GM19324 (cell line): ENCODE measurements at regions not wholly inside any gene's neighbourhood (a gene's known extent, or its start where the extent isn't known, plus 50 kb on each side); places are given as distances from the start of the nearest gene placed in this dataset.
"Not testable (repeated sequence)": the region's sequence is repeated elsewhere in the genome, so short reads cannot be mapped to it uniquely, and the experiment has no call there.

Experiments used
- ATAC-seq: cut with Tn5 transposase; IDR thresholded peaks from one replicate; pipeline ENCODE4 v1.9.1; 2021; ENCODE audit warnings: mild to moderate bottlenecking, moderate library complexity; ENCODE audit not compliant: unreplicated experiment, low FRiP score

DNA sequence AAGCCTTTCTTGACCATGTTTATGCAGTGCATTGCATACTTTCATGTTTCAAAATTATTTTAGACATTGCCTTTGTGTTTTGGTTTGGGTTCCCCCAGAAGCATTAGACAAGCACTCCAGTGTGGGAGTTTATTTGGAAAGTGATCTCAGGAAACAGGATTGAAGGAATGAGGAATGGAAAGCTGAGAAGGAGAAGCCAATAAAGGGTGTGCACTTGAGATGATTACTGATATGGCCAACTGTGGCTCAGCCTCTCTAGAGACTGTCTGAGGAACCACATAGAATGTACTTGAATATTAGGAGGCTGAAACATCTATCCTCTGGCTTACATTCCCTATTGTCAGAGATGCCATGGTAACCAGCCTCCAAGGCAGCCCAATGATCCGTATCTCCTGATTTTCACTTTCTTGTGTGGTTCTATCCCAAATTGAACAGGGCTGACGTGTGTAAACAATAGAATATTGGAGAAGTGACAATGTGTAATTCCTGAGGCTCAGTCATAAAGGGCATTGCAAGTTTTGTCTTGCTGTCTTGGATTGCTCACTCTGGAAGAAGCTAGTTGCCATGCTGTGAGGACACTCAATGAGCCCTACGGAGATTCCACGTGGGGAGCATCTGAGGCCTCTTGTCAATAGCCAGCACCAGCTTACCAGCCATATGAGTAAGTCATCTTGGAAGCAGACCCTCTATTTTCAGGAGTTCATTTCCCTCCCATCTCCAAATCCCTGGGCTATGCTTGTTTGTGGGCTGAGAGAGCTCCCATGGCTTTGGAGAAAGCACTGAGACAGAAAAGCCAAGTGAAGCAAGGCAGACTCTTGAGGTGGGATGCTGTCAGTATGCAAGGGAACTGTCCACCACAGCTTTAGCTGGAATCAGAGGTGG lies 84.7 kb downstream of the SCN11A start:
- no peak for ATAC-seq

DNA sequence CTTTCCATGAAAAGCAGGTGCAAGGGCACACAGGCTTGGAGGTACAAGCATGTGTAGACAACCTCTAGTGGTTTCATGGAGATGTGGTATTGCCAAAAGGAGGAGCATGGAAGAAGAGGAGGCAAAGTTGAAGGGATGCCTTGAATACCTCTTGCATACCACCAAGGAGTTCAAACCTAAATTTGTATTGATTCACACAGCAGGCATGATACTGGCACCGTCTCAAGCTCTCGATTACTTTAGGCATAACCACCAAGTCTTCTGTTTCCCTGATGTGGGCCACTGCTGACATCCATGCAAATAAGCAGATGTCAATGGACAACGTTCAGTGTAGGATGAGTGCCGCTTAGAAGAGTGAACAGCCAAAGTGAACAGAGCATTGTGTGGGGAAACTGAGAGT lies 87.1 kb downstream of the SCN11A start:
- ATAC-seq: no peak

DNA sequence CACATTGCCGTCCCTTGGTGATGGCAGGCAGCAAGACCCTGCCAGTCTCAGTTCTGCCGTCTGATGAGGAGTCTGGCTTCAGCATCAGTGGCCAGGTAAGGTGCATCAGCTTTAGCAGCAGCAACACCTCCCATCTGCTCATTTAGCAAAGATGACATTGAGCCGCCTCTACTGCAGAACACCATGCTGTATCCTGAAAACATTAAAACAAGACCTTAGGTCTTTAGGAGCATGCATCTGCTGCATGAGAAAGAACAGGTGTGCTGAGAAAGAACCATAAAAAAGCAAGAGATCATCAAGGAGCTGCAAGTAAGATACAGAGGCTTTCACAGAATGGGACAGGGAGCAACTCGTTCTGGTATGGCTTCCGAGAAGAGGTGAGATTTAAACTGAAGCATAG lies 87.5 kb downstream of the SCN11A start:
- ATAC-seq: no peak

DNA sequence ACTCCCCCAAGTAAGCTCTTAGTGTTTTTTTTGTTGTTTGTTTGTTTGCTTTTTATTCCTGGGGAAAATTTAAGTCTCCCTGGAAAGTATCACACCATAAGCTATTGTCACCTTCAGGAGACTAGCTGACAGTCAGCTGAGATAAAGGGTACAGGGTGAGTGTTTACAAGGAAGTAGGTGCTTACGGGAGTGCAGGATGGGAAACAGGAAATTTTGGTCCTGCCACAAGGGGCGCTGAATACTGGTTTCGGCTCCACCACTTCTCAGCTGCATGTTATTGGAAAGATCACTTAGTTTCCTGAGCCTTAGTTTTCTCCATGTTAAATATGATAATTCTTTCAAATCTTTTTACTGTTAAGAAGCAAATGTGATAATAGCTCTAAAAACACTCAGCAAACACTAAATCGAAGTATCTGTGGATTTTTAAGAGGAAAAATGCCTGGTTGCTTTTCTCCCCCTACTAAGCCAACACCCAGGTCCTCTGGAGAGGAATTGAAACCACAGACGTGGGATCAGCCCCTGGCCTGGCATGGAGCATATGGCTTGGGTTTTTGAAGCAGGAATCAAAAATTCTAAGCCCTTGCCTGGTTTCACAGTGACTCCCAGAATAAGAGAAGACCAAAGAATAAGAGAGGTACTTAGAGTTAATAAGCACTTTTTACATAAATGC lies 90.7 kb downstream of the SCN11A start:
- ATAC-seq: no peak

DNA sequence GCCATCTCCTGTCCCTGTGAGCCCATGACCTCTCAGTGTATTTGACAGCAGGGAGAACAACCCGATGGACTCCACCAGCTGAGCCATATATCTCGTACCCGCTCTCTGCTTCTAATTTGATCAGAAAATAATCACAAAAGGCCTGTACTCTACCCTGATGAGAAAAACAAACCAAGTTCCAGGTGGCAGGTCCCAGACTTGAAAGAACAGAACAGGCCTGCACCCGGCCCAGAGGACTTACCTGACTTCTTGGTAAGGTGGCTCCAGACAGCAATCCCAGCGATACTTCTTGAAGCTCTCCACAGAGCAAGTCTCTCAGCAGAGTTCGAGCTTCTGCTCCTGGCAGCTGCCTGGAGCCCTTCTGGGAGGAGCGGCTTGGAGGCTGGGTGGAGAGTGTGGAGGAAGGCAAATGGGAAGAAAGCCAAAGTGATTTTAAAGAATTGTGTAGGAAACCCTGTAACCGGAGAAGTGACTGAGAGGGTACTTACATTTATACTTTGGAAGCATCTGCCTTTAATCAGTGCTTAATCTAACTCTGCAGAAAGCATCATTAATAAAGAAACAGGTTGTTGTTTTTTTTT lies 91.6 kb downstream of the SCN11A start:
- no peak for ATAC-seq

DNA sequence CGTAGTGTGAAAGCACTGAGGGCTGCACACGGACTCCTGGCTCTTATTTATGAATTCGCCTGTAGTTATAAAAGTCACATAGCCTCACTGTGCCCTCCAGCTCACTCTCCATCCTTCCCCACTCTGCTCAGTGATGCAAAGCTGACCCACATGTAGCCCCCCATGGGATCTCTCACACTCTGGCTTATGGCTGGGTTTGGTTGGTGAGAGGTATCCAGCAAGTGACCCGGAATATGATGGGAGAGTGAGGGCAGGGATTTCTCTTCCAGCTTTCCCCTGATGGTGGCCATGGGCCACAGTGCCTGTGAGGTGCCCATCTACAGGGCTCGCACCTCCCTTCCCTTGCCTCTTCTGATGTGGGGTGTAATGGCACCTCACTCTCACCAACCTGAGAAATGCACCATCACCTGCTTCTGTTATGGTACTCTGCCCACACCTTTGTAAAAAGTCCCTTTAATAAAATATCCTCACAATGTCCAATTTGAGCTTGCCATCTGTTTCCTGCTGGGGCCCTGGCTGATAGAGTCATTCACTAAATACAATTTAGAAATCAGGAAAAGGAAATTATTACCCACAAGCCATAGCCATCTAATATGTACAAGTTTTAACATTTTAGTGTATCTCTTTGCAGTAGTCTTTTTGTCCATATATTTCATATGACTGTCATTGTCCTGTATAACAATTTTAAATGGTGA lies 93.6 kb downstream of the SCN11A start:
- ATAC-seq: no peak

DNA sequence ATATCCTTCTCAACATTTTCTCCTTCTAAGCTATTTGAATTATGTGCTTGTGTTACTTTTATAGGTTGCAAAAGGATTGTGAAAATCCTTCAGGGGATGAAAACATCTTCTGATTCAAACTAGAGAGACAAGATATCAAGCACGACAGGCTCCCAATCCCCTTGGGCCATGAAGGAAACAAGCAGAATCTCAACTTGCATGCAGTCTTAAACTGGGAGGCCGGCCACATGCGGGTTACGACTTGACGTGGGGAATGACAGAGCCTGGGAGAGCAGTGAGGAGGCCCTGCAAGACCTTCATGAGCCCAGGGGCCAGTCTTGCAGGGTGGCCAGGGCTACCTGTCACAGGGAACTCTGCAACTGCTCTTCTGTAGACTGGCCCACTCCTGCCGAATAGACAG lies 94.4 kb downstream of the SCN11A start:
- no peak for ATAC-seq

DNA sequence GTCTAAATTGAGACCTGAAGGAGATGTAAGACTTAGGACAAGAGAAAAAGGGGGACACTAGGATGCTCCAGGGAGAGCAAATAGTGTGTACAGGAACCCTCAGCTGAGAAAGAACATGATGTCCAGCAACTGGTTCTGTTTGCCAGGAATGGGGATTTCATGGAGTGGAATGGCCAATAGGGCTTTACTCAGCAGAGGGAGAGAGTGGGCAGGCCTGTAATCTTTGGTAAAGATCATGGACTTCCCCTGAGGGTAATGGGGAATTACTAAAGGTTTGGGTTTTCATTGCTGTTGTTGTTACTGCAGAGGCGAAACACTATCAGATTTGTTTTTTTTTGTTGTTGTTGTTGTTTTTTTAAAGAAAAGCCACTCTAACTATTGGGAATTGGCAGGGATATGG lies 99.0 kb downstream of the SCN11A start:
- no peak for ATAC-seq

DNA sequence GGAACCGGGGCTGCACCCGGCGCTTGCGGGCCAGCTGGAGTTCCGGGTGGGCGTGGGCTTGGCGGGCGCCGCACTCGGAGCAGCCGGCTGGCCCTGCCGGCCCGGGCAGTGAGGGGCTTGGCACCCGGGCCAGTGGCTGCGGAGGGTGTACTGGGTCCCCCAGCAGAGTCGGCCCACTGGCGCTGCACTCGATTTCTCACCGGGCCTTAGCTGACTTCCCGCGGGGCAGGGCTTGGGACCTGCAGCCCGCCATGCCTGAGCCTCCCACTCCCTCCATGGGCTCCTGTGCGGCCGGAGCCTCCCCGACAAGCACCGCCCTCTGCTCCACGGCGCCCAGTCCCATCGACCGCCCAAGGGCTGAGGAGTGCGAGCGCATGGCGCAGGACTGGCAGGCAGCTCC lies 100.6 kb downstream of the SCN11A start:
- not testable (repeated sequence) for ATAC-seq

DNA sequence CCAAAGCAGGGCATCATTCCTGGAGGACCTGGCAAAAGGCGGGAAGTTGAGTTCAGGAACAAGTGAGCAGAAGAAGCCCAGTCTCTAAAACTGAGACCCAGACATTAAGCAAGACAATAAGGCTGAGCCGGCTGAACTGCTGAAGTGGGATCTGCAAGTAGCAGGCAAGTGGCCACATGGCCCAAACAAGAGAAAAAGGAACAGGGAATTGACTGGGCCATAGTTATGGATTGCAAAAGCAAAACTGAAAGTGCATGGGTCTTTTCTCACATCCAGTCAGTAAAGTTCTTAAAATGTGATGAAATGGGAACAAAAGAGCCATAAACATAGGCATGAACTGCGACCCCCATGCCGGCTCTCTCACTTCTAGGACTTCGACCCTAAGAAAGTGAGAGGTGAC lies 101.2 kb downstream of the SCN11A start:
- no peak for ATAC-seq

DNA sequence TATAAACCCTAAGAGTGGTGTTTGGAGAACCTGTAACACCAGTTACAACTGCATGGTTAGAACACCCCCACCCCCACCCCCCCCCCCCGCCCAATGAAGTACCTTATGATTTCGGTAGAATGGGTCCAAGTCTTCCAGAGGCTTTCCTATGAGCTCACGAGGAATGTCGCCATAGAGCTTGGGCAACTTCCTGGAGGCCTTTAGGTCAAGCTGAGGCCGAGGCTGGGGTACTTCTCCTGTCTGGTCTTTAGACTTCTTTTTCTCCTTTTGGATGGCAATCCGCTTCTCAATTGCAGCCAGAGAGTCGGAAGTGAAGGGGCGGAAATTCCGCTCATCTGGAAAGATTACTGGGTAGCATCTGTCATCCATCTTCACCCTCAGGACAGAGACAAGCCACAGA lies 101.8 kb downstream of the SCN11A start:
- ATAC-seq: no peak

DNA sequence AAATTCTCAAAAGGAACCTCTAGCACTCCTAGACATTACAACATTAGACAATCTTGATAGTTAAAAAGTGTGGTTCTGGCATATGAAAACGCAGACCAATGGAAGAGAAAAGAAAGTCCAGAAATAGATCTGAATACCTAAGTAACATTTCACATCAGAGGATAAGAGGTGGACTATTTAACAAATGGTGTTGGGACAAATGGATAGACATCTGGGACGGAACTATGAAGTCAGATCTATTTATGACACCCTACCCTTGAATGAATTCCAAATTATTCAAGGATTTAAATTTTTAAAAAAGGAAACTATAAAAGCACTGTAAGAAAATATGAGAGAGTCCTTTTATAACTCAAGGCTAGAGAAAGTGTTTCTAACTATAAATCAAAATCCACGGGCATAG lies 111.3 kb downstream of the SCN11A start:
- ATAC-seq: no peak

DNA sequence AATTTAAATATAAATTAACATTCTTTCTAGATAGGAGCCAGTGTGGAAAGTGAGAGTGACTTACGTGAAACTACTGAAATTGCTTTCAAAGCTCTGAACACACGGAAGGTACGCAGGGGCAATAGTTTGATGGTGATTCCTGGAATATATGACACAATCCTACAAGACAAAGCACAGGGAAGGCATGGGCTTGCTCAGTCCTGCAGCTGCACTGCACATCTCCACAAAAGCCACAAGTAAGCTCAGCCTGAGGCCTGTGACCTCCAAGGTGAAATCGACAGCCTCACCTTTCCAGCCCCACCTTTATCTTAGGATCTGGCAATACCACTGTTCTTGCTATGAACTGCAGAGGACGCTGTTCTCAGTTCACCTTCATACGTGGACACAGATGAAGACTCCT lies 109.3 kb upstream of the SCN10A start:
- no peak for ATAC-seq

DNA sequence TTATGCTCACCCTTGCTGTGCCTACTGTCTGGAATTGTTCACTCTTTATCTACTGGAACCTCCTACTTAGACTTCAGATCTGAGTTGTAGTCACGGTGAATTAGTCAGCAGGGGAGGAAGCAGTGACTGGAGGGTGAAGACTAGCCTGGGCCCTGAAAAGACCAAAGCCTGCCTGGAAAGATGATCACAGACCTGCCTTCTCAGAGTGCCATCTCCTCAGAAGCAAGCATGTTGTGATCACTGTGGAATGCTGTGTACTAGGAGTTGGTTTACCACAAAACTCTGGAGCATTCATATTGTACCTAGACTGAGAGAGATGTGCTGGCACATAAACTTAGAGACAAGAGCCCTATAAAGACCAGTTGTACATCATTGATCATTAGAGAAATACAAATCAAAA lies 100.7 kb upstream of the SCN10A start:
- ATAC-seq: no peak

DNA sequence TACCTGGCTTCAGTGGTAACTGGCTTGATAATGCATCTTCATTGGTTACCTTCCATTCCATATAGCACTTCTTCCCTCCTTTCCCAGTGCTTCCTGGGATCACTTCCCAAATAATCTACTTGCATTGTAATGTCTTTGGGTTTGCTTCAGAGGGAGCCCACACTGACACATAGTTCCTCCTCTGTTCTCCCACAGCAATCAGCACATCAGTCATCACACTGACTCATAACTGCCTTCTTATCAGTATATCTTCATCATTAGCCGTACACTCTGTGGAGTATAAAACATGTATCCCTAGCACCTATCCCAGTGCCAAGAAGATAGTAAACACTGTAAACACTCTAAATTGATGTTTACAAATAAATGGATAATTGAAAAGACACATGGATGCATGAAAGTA lies 91.4 kb upstream of the SCN10A start:
- ATAC-seq: no peak

DNA sequence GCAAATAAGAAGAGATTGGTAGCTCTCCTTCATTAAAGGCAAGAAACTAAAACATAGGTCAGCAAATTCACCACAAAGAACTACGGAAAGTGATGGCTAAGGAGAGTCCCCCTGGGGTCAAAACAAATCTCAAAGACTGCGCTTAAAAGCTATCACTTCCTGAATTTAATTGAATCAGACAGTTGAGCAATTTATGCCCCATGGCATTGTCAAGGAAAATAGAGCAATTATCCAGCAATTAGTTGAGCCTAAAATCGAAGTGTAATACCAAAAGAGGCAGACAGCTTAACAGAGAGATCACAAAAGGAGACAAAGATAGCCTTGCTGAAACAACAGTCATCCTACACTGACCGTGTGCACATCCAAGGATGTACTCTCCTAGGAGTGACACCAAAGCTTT lies 74.4 kb upstream of the SCN10A start:
- ATAC-seq: no peak

DNA sequence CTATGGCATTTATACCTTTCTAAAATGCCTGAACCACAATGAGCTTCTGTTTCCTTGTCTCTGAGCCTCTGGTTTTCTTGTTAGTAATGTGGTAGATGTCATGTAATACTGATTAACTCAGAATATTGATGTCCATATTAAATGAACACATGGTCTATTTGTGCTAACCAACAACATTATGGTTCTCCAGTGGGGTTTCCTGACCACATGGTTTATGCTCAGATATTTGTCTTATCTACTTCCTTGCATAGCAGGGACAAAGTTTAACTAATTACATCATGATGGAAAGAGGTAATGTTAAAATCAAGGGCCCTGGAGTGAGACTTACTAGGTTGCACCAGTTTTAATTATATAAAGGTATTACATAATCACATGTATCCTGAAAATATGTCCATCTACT lies 62.6 kb upstream of the SCN10A start:
- no peak for ATAC-seq
